HG02973 (cell line): ENCODE measurements at regions not wholly inside any gene's neighbourhood (a gene's known extent, or its start where the extent isn't known, plus 50 kb on each side); places are given as distances from the start of the nearest gene placed in this dataset.
"Not testable (repeated sequence)": the region's sequence is repeated elsewhere in the genome, so short reads cannot be mapped to it uniquely, and the experiment has no call there.

Source experiments
- ATAC-seq: cut with Tn5 transposase; IDR thresholded peaks from one replicate; pipeline ENCODE4 v1.9.1; 2021; ENCODE audit warnings: moderate library complexity; ENCODE audit not compliant: unreplicated experiment

DNA sequence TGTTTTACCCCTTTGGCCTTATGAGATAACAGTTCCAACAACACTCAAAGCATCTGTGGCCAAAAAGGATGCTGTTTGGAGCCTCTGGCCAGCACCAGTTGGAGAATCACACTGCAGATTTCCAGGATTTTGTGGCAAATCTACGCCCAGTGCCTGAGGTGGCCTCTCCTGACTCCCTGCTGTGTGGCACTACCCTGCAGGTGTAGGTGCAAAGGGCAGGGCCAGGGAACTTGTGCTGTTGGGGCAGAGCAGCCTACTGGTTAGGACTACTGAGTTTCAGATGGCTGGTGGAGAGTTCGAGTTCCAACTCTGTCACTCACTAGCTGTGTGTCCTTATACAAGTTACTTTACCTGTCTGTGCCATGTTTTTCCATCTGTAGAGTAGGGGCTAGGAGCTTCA, 170.5 kb downstream of the PTPRU start:
- ATAC-seq = no peak

DNA sequence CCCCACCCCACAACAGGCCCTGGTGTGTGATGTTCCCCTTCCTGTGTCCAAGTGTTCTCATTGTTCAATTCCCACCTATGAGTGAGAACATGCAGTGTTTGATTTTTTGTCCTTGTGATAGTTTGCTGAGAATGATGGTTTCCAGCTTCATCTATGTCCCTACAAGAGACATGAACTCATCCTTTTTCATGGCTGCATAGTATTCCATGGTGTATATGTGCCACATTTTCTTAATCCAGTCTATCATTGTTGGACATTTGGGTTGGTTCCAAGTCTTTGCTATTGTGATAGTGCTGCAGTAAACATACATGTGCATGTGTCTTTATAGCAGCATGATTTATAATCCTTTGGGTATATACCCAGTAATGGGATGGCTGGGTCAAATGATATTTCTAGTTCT, 163.9 kb downstream of the PTPRU start:
- ATAC-seq = not testable (repeated sequence)

DNA sequence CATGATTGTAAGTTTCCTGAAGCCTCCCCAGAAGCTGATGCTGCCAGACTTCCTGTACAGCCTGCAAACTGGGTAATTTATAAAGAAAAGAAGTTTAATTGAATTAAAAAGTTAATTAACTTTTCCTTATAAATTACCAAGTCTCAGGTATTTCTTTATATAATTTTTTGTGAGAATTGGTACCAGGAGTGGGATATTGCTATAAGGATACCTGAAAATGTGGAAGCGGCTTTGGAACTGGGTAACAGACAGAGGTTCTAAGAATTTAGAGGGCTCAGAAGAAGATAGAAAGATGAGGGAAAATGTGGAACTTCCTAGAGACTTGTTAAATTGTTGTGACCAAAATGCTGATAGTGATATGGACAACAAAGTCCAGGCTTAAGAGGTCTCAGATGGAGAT, 163.1 kb downstream of the PTPRU start:
- no peak for ATAC-seq

DNA sequence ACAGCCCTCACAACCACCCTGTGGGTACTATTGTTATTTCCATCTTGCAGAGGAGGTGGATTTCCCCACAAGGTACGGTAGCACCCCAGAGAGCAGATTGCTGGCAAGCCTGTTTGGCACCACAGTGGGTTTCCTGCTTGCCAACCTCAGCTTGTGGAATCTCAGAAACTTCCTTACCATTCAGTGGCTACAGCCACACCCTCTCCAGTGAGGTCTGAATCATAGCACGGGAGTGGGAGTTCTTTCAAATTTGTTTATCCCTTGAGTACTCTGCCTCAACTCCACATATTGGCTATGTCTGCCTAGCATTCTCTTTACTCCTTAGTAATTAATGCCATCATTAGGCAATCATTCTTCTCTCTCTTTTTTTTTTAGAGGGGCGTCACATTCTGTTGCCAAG, 162.1 kb downstream of the PTPRU start:
- no peak for ATAC-seq

DNA sequence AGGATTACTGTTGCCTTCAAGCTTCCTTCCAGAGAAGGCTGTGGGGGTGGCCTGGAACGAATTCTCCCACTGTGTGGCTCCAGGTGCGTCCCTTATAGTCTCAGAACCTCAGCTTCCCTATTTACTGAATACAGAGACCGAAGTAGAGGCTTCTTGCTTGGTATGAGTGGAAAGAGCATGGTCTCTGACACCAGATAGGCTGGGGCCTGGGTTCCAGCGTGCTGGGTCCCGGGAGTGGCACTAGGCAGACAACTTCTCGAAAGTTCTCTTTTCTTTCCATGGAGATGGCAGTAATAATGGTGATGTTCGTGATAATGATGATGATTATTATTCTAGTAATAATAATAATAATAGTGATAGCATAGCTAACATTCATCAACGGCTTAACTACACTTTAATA, 161.7 kb downstream of the PTPRU start:
- ATAC-seq = no peak

DNA sequence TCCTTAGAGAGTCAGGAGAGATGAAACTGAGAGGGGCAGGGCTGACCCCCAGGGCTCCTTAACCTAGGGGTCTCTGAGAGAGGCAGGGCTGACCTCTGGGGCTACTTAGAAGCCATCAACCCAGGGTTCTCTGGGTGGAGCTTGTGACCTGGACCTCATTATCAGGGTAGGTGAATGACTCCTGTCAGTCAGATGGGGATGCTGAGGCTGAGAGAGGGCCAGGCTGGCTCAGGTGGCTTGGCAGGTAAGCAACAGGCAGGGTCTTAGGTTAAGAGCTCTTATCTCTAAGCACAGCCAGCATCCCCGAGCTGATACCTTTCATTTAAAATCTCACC, 160.9 kb downstream of the PTPRU start:
- ATAC-seq = no peak

DNA sequence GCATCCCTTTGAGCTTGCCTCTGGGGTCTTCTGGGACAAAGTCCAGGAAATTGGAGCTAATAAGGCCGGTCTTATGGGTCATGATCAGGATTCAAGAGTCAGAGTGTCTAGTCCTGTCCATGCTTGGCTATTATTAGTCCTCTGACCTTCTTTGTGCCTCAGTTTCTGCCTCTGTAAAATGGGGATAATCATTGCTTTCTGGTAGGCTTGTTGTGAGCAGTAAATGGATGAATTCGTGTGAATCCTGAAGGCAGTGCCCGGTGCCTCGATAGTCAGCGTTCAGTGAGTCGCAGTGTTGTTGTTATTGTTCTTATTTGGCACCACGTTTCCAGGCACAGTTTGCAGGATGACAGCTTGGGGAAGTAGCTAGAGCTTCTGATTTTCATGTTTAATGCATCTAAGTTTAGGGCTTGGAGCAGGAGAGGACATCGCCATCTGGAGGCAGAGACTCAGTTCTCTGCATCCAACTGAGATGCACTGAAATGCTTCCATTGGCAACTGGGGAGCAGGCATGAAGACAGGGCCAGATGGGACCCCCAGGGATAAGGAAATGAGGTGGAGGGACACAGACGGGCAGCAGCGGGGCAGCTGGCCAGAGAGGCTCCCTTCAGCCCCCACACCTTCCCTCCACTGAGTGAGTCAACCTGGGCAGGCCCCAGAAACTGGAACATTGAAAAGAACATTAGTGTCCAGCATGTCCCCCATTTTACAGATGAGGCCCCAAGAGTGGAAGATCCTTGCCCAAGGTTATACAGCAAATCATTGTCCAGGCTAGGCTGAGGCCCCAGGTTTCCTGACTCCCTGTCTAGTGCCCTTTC, 160.3 kb downstream of the PTPRU start:
- ATAC-seq = no peak

DNA sequence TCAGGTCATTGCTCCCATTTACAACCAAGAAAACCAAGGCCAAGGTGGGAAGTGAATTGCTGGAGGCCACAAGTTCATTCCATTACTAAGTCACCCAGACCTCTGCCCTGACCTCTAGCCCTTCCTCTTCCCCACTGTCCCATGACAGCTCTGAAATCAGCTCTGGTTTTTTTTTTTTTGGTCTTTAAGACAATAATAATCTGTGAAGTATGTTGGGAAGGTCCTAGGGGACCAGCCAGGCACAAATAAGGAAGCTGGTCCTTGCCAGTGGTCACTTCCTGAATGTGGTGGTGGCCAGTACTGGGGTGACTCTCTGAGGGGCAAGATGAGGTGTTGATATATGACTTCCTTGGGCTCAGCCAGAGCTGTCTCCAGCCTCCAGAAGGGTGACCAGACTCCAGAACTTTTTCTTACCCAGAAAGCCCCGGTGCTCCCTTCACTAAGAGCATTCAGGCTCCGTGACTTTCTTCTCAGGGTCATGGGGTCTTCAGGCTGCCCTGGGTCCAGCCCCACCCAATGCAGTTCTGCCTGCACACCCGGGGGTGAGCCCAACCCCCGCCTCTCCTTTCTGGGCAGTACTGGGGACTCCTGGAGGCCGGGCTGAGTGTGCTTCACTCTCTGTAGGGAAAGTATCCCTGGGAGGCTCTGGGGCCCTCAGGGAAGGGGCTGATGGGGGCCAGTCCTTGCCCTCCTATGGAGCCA, 159.6 kb downstream of the PTPRU start:
- no peak for ATAC-seq

DNA sequence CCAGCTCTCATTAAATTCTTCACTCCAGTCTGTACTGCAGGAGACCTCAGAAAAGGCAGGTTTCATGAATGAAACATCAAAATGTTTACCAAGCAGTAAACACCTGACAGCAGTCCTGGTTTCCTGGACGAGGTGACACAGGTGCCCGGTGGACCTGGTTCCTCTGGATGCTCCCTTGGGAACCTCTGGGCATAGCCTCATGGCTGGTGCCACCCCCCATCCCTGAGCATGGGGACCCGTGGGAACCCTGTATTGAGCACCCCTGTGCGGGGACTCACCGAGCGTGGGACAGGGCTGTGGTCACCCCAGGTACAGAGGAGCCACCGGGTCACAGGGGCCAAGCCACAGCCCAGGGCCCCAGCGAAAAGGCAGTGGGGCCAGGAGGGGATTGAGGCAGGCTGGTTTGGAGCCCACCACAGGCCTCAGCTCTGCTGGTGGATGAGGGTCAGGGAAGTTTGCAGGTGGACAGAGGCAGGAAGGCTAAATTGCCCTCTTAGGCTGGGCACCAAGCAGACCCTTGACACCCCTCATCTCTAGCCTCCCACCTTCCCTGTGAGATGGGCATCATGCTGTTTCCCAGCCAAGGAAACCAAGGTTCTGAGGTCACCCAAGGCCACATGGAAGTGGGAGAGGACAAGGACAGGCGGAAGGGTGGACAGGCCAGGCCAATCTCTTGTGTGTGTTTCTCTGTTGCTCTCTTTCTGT, 158.4 kb downstream of the PTPRU start:
- ATAC-seq = no peak

DNA sequence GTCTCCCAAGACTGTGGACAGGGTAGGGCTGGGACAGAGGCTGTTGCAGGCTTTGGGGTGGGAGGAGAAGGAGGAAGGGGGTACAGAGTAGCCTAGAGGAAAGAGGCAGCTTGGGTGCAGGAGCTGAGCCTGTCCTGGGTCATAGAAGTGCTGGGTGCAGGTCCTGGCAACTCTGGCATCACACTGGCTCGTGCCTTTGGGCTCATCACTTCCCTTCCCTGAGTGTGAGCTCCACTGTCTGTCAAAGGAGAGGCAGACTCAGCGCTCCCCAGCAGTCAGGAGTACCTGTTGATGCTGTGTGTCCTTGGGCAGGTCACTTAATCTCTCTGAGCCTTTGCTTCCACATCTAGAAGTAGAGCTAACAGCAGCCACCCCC, 157.1 kb downstream of the PTPRU start:
- no peak for ATAC-seq

DNA sequence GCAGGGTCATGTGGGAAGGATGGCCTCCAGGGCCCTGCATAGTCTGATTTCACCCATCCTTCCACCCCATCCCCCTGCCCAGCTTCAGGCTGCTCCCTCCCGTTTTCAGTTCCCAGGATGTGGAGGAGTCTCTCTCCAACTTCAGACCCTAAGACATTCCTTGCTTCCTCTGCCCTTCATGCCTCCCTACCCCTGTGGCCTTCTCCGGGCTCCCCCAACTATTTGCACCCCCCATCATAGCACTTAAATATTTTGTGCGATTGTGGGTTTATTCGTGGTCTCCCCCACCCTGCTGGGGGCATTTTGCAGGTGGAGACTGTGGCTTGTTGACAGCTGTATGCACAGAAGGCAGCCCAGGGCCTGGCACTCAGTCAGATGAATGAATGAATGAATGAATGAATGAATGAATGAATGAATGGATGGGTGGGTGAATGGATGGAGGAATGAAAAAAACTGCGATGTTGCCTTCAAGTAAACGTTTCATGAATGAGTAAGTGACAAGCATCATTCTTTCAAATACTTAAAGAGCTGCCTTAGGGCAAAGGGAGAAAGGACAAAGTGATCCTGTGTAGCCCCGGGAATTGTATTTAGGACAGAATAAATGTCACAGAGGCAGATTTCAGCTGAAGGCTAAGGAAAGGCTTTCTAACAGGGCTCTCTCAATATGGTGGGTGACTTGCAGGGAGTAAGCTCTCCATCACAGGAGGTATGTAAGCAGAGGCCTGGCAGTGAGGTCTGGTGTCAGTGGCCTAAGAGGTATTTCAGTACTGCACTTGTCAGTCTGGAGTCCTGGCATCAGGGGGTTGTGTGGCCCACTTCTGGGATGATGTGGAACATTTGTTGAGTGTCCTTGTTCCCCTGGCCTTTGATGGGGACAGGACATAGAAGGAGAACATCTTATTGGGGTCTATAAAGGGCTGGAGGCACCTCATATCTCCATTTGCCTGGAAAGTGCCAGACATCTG, 156.4 kb downstream of the PTPRU start:
- no peak for ATAC-seq

DNA sequence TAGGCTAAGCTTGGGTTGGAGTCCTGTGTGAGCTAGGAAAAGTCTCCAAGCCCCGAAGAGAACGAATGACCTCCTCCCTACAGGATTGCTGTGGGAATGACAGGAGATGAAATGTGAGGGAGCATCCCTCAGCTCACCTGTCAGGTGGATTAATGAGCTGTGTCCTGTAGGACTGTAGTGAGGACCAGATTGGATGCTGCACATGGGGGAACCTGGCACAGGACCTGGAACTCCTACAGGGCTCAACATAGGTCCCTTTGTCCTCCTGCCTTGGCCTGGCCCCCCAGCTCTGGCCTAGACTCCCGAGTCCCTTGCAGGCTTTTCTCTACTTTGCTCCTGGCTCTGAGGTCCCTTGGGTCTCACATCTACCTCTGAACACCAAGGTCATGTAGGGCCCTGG, 155.7 kb downstream of the PTPRU start:
- no peak for ATAC-seq

DNA sequence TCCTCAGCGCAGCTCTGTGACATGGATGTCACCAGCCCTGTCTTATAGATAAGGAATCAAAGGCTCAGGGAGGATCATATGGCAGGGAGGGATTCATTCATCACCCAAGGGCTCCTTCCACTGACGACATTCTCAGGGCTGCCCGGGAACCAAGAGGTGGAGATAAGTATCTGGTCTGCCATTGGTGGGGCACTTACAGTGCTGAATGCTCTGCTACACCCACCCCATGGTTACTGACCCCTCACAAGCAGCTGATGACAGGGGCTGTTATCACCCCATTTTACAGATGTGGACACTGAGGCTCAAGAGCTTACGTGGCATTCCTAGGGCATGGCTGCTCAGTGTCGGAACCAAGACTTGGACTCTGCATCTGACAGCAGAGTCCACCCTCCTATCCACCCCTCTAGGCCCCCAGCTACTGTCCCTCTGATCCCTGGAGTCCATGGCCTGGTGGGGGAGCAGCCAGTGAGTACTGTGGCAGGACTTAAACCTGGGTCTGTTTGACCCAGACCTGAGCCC, 155.1 kb downstream of the PTPRU start:
- ATAC-seq = no peak

DNA sequence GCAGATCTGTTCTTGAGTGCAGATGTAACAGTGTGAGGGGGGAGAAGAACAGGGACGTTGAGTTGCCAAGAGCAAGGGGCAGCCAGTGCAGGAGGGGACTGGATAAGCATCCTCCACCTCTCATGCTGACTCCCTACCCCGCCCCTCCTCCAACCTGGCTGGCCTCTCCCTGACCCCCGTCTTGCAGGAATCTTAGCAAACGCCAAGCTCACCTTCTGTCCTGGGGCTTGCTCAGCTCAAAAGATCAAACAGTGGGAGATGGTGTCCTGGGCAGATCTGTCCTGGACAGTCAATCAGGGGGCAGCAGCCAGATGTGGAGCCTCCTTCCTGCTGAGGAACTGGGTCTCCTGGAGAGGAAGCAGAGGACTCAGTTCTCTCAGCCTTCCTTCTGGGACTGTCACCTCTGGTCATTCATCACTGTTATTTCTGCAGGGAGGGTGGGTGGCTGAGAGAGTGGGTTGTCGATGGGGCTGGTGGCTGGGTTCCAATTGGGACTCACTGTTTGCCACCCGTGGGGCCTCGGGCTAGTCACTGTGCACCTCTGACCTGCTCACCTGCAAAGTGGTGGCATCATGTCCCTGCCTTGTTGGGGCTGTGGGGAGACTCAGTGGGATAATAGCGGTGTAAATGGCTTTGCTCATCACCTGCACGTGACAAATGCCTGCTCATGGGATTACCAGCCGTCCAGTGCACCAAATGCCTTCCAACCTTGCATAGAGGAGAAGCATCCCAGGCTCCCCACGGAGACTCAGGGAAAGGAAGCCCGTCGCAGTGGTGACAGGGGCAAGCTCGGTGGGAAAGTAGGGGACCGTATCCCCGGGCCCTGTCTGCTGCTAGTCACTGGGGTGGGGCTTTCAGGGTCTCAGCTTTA, 154.4 kb downstream of the PTPRU start:
- ATAC-seq = no peak

DNA sequence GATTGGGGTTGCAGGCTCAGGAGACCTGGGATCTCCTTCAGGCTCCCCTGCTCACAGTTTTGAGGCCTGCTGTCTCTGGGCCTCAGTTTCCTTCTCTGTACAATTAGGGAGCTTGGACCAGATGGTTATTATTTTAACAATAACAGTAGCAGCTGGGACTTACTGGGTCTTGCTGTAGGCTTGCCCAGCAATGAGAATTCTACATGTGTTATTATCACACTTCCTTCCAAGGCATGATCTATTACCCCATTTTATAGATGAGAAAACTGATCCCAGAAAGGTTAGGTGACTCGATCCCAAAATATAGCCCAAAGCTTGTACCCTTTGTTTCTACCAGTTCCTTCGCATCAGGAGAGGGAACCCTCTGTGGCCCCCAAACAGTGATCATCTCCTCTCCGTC, 153.8 kb downstream of the PTPRU start:
- no peak for ATAC-seq

DNA sequence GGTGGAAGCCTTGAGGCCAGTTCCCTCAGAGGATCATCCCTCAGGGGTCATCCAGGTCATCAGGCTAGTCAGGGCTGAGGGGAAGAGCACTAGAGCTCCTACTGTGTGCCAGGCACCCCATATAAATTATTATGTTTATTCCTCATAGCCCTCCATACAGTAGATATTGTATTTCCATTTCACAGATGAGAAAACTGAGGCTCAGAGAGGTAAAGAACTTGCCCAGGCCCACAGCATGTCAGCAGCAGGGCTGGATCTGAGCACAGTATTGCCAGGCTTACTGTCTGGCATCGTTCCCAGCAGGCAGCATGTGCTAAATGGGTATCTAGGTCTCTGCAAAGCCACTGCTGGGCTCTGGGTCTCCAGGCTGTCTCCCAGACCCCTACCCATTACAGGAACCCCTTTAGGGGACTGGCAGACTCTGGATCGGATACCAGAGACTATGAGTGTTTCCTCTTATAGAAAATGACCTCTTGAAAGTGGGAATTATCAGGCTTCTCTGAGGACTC, 153.3 kb downstream of the PTPRU start:
- ATAC-seq = no peak

DNA sequence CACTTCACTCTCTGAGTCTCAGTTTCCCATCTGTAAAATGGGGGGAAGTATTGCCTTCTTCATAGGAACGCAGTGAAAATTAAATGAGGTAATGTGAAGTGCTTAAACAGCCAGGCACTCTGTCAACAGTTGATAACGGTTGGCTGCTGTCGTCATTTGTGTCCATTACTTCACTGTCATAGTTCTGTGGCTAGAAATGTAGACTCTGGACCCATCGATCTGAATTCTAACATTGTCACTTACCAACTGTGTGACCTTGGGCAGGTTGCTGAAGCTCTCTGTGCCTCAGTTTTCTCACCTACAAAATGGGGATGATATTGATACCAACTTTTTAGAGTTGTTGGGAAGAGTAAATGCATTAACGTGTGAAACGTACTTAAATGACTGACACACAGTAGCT, 152.6 kb downstream of the PTPRU start:
- ATAC-seq = no peak

DNA sequence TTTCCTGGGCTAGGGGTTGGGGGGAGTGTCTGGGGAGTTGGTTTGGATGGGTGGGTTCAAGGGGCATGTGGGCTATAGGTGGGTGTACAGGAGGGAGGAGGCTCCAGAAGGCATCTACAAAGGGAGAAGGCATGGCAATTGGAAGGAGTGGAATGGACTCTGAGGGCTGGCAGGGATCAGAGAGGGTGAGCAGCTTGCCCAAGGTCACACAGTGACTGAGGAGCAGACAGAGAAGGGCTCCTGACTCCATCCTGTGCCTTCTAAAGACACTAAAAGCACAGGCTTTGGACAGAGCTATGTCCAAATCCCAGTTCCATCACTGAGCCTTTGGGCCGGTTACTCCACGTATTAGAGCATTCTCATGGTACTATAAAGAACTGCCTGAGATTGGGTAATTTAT, 151.8 kb downstream of the PTPRU start:
- no peak for ATAC-seq

DNA sequence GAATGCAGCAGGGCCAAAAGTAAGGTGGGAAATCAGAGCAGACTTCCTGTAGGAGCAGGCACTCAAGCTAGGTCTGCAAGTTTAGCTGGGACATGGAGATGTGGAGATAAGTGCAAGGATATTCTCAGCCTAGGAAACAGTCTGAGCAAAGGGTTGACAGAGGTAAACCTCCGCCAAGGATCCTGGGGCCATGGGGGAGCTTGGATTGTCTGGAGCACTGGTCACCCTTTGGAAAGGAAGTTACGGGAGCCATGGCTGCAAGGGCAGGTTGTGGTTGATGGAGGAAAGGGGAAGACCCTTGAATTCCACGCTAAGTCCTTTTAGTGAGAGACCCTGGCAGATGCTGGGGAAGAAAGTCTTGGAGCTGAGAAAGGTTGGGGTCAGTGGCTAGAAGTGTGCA, 150.9 kb downstream of the PTPRU start:
- no peak for ATAC-seq

DNA sequence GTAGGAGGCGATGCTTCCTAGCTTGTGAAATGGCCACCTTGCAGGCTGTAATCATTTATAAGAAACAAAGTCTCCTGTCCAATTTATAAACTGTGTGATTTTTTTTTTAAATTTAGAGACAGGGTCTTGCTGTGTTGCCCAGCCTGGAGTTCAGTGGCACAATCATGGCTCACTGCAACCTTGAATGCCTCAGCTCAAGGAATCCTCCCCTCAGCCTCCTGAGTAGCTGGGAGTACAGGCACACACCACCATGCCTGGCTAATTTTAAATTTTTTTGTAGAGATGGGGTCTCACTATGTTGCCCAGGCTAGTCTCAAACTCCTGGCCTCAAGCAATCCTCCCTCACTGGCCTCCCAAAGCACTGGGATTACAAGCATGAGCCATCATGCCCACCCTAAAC, 150.1 kb downstream of the PTPRU start:
- ATAC-seq = not testable (repeated sequence)
